H1 (cell line): ENCODE measurements at regions not wholly inside any gene's neighbourhood (a gene's known extent, or its start where the extent isn't known, plus 50 kb on each side); places are given as distances from the start of the nearest gene placed in this dataset.

Source experiments
- CTCF ChIA-PET: fragments of 300-600 bp; sonication (Branson Sonifier 250); formaldehyde crosslinking; loops from one replicate; lab custom pipeline; 2021; ENCODE audit not compliant: partially characterized antibody; lab: Charles Lee
- POLR2A ChIA-PET: fragments of 300-600 bp; sonication (Branson Sonifier 250); formaldehyde crosslinking; loops from one replicate; lab custom pipeline; 2021; ENCODE audit warnings: inconsistent platforms; ENCODE audit not compliant: partially characterized antibody; lab: Charles Lee
- DNase-seq, 2 experiments: peaks; one replicate each; pipeline versions ENCODE4 v3.0.0 to v3.0.0-alpha.2; 2010 to 2022; ENCODE audit warnings: low spot score in 2 of 2, low read depth in 1 of 2, mixed read lengths in 1 of 2
- FAIRE-seq: peaks from 2 replicates; lab custom pipeline; 2011; peaks lifted over from hg19 to GRCh38; lab: Jason Lieb, UNC
- H2AFZ ChIP-seq: 2 replicates; pipeline ENCODE4 v1.8.1; 2012; ENCODE audit warnings: low read length, inconsistent platforms
- H2AK5ac ChIP-seq: 2 replicates; pipeline ENCODE4 v1.6.1; 2013; ENCODE audit warnings: low read depth, low read length
- H2BK120ac ChIP-seq: replicated peaks from 2 replicates; pipeline ENCODE3; 2013; ENCODE audit warnings: low read depth, low read length, inconsistent platforms
- H2BK12ac ChIP-seq: 2 replicates; pipeline ENCODE4 v1.6.1; 2013; ENCODE audit warnings: low read depth, low read length
- H2BK15ac ChIP-seq: 2 replicates; pipeline ENCODE4 v1.6.1; 2013; ENCODE audit warnings: low read length
- H2BK20ac ChIP-seq: 2 replicates; pipeline ENCODE4 v1.6.1; 2013; ENCODE audit warnings: low read length
- H2BK5ac ChIP-seq: 2 replicates; pipeline ENCODE4 v1.6.1; 2013; ENCODE audit warnings: low read depth, low read length
- H3K14ac ChIP-seq: 2 replicates; pipeline ENCODE4 v1.6.1; 2013; ENCODE audit warnings: inconsistent platforms; ENCODE audit not compliant: insufficient read length
- H3K18ac ChIP-seq: 2 replicates; pipeline ENCODE4 v1.6.1; 2013; ENCODE audit warnings: low read length; ENCODE audit errors: extremely low read depth
- H3K23ac ChIP-seq: 2 replicates; pipeline ENCODE4 v1.6.1; 2013; ENCODE audit warnings: inconsistent platforms; ENCODE audit not compliant: insufficient read length
- H3K23me2 ChIP-seq: 2 replicates; pipeline ENCODE4 v1.6.1; 2013; ENCODE audit warnings: low read depth, low read length
- H3K27ac ChIP-seq: 2 replicates; pipeline ENCODE4 v1.6.1; 2011; ENCODE audit warnings: low read depth, low read length, inconsistent platforms
- H3K27me3 ChIP-seq, 4 experiments: replicated peaks in 1 of 4; 1 replicate in 1 of 4; 2 replicates in 3 of 4; pipeline versions ENCODE4 v1.6.1 to v1.8.1; 2011 to 2013; ENCODE audit warnings: low read length in 3 of 4, mild to moderate bottlenecking in 3 of 4, inconsistent platforms in 2 of 4, mixed read lengths in 2 of 4, moderate library complexity in 1 of 4; ENCODE audit not compliant: control insufficient read depth in 3 of 4, insufficient read depth in 3 of 4; ENCODE audit errors: extremely low read depth in 1 of 4
- H3K36me3 ChIP-seq, 4 experiments: 2 replicates each; pipeline versions ENCODE4 v1.6.1 to v1.8.1; 2011 to 2013; ENCODE audit warnings: mild to moderate bottlenecking in 4 of 4, low read length in 3 of 4, moderate library complexity in 2 of 4, control low read depth in 1 of 4, inconsistent platforms in 1 of 4; ENCODE audit not compliant: insufficient read depth in 4 of 4, control insufficient read depth in 2 of 4
- H3K4ac ChIP-seq: replicated peaks from 2 replicates; pipeline ENCODE3; 2013; ENCODE audit warnings: low read length, low read depth, mixed read lengths, inconsistent platforms; ENCODE audit not compliant: insufficient read length
- H3K4me1 ChIP-seq, 4 experiments: replicated peaks in 1 of 4; 1 replicate in 1 of 4; 2 replicates in 3 of 4; pipeline versions ENCODE4 v1.6.1 to v1.8.1; 2011 to 2013; ENCODE audit warnings: low read length in 3 of 4, inconsistent platforms in 2 of 4, mixed read lengths in 1 of 4; ENCODE audit not compliant: insufficient read depth in 4 of 4, control insufficient read depth in 3 of 4
- H3K4me2 ChIP-seq, 2 experiments: 2 replicates each; pipeline versions ENCODE4 v1.6.1 to v1.8.1; 2011 to 2013; ENCODE audit warnings: low read depth in 2 of 2, low read length in 2 of 2, control low read depth in 1 of 2, inconsistent platforms in 1 of 2, mild to moderate bottlenecking in 1 of 2; ENCODE audit not compliant: insufficient read depth in 1 of 2
- H3K4me3 ChIP-seq, 4 experiments: fragments of 200-600, 300-600 bp in 1 of 4; sonication (generic), shearing (Covaris generic), sonication (Bioruptor Twin) in 1 of 4; 2 replicates each; pipeline versions ENCODE4 v1.5.1 to v1.8.1; 2011 to 2016; ENCODE audit warnings: low read length in 4 of 4, low read depth in 3 of 4, control low read depth in 2 of 4, inconsistent platforms in 2 of 4, mild to moderate bottlenecking in 2 of 4, mixed read lengths in 1 of 4, moderate library complexity in 1 of 4; ENCODE audit not compliant: insufficient read depth in 2 of 4; ENCODE audit errors: extremely low read depth in 1 of 4
- H3K56ac ChIP-seq: replicated peaks from 2 replicates; pipeline ENCODE3; 2013; ENCODE audit warnings: low read depth, mild to moderate bottlenecking, mixed read lengths, low read length, inconsistent platforms; ENCODE audit not compliant: insufficient read length
- H3K79me1 ChIP-seq: 2 replicates; pipeline ENCODE4 v1.6.1; 2013; ENCODE audit warnings: low read depth, low read length, control low read depth
- H3K79me2 ChIP-seq, 2 experiments: 2 replicates each; pipeline versions ENCODE4 v1.6.1 to v1.8.1; 2012 to 2013; ENCODE audit warnings: low read length in 2 of 2, mild to moderate bottlenecking in 2 of 2, inconsistent platforms in 1 of 2; ENCODE audit not compliant: insufficient read depth in 2 of 2, control insufficient read depth in 1 of 2
- H3K9ac ChIP-seq, 4 experiments: replicated peaks in 1 of 4; 1 replicate in 1 of 4; 2 replicates in 3 of 4; pipeline versions ENCODE4 v1.6.1 to v1.8.1; 2011 to 2013; ENCODE audit warnings: low read depth in 3 of 4, low read length in 3 of 4, control low read depth in 2 of 4, mild to moderate bottlenecking in 2 of 4, moderate library complexity in 2 of 4, inconsistent platforms in 1 of 4; ENCODE audit errors: extremely low read depth in 1 of 4
- H3K9me3 ChIP-seq, 2 experiments: 2 replicates each; pipeline versions ENCODE4 v1.6.1 to v1.8.1; 2012 to 2013; ENCODE audit warnings: mild to moderate bottlenecking in 2 of 2, moderate library complexity in 2 of 2, control low read depth in 1 of 2, inconsistent platforms in 1 of 2, low read depth in 1 of 2, low read length in 1 of 2, mixed read lengths in 1 of 2; ENCODE audit not compliant: insufficient read depth in 2 of 2
- H4K20me1 ChIP-seq, 2 experiments: replicated peaks in 1 of 2; 2 replicates each; pipeline versions ENCODE3 to v1.8.1; 2011 to 2013; ENCODE audit warnings: inconsistent platforms in 2 of 2, low read length in 2 of 2, mild to moderate bottlenecking in 1 of 2; ENCODE audit not compliant: insufficient read depth in 2 of 2, control insufficient read depth in 1 of 2
- H4K5ac ChIP-seq: 2 replicates; pipeline ENCODE4 v1.6.1; 2013; ENCODE audit warnings: low read length, low read depth, mixed read lengths, inconsistent platforms; ENCODE audit not compliant: insufficient read length
- H4K8ac ChIP-seq: 2 replicates; pipeline ENCODE4 v1.8.0; 2013; ENCODE audit warnings: mild to moderate bottlenecking, moderate library complexity, low read length, inconsistent platforms; ENCODE audit not compliant: insufficient read depth; ENCODE audit errors: extremely low read depth
- H4K91ac ChIP-seq: replicated peaks from 2 replicates; pipeline ENCODE3; 2013; ENCODE audit warnings: low read length, mixed read lengths, inconsistent platforms; ENCODE audit not compliant: insufficient read length
- CBX8 ChIP-seq: fragments of 300-800, 300-1000 bp; sonication (generic); IDR thresholded peaks from 2 replicates; pipeline ENCODE4 v1.7.1; 2016; ENCODE audit warnings: low read depth, low read length, borderline replicate concordance
- JUN ChIP-seq: IDR thresholded peaks from 2 replicates; pipeline ENCODE4 v1.6.1; 2011; ENCODE audit warnings: low read depth, mild to moderate bottlenecking, improper control_type of control experiment, low read length
- WGBS, 2 experiments: shearing (Covaris generic) in 1 of 2; methylation state at CpG; one replicate each; pipeline versions ENCODE4 v1.1.6 to v1.1.7; 2013 to 2015; ENCODE audit warnings: low lambda C conversion rate in 2 of 2, mixed read lengths in 2 of 2, inconsistent platforms in 1 of 2, low coverage in 1 of 2, missing lambda C conversion rate in 1 of 2; ENCODE audit not compliant: insufficient replicate concordance in 2 of 2, insufficient coverage in 1 of 2, insufficient read length in 1 of 2; ENCODE audit errors: extremely low coverage in 1 of 2, missing lambda C conversion rate in 1 of 2; 5-methylcytosine and 5-hydroxymethylcytosine counted together

GRCh38 chr17:53633856-53634255 is 188.9 kb upstream of the KIF2B start:
- no peak overlapping the region for H4K5ac ChIP-seq
- no peak overlapping the region for H2AFZ ChIP-seq
- H4K8ac ChIP-seq: no peak overlapping the region
- H3K18ac ChIP-seq: no peak overlapping the region
- H3K9me3 ChIP-seq: no peaks in the 10 kb centered on the region
- no peak overlapping the region for H2BK5ac ChIP-seq
- FAIRE-seq (no peak), DNase-seq (no peak)
- no peaks in the 10 kb centered on the region for H4K20me1 ChIP-seq
- ChIA-PET CTCF (no interaction called here), POLR2A (no interaction called here)
- H2BK120ac ChIP-seq: no peak overlapping the region
- H3K56ac ChIP-seq: no peak overlapping the region
- no peak overlapping the region for H3K23ac ChIP-seq
- H3K14ac ChIP-seq: no peak overlapping the region
- WGBS, 2 experiments: 92% methylated on average over 1 of the region's 1 CpG; no CpG with 5 or more reads in 1 of the 2 experiments
- no peaks in the 10 kb centered on the region for H3K27me3 ChIP-seq
- no peak overlapping the region for H2AK5ac ChIP-seq
- no peak overlapping the region for H2BK12ac ChIP-seq
- no peak overlapping the region for H4K91ac ChIP-seq
- H3K23me2 ChIP-seq: no peaks in the 10 kb centered on the region
- no peak overlapping the region for H2BK20ac ChIP-seq
- no peak overlapping the region for H3K9ac ChIP-seq
- H3K27ac ChIP-seq: no peak overlapping the region
- no peaks in the 10 kb centered on the region for H3K79me2 ChIP-seq
- H3K4ac ChIP-seq: no peak overlapping the region
- H3K36me3 ChIP-seq: no peaks in the 10 kb centered on the region
- H3K4me3 ChIP-seq: no peak overlapping the region
- no peaks in the 10 kb centered on the region for H3K79me1 ChIP-seq
- H3K4me1 ChIP-seq: peaks cover 5 to 17% (median 12%) of the 10 kb centered on the region in 4 experiments; a peak in 6 of 7 replicates
- no peak for TF ChIP-seq JUN
- no peak for TF ChIP-seq CBX8
- no peak overlapping the region for H3K4me2 ChIP-seq
- no peak overlapping the region for H2BK15ac ChIP-seq
